Loucy (cell line): ENCODE measurements at regions not wholly inside any gene's neighbourhood (a gene's known extent, or its start where the extent isn't known, plus 50 kb on each side); places are given as distances from the start of the nearest gene placed in this dataset.
"Not testable (repeated sequence)": the region's sequence is repeated elsewhere in the genome, so short reads cannot be mapped to it uniquely, and the experiment has no call there.

Source experiments
- H2AFZ ChIP-seq: fragments of 200-600 bp; sonication (generic); 2 replicates; pipeline ENCODE4 v1.6.0; 2016; ENCODE audit warnings: antibody characterized with exemption, mild to moderate bottlenecking, low read length, moderate library complexity
- H3F3A ChIP-seq: fragments of 200-600 bp; 2 replicates; pipeline ENCODE4 v1.6.0; 2016; ENCODE audit warnings: antibody characterized with exemption, low read depth, mild to moderate bottlenecking
- H3K27me3 ChIP-seq: fragments of 200-600 bp; sonication (generic); 2 replicates; pipeline ENCODE4 v1.6.1; 2014; ENCODE audit warnings: low read length, mild to moderate bottlenecking; ENCODE audit not compliant: insufficient read depth, poor library complexity, severe bottlenecking
- H3K36me3 ChIP-seq: fragments of 200-600 bp; sonication (generic); 2 replicates; pipeline ENCODE4 v1.6.1; 2016; ENCODE audit warnings: low read length; ENCODE audit not compliant: insufficient read depth
- H3K4me1 ChIP-seq: fragments of 200-600 bp; sonication (generic); 2 replicates; pipeline ENCODE4 v1.5.1; 2014; ENCODE audit warnings: low read length, mild to moderate bottlenecking; ENCODE audit not compliant: insufficient read depth, poor library complexity, severe bottlenecking
- H3K4me2 ChIP-seq: fragments of 200-600 bp; sonication (generic); 2 replicates; pipeline ENCODE4 v1.6.0; 2014; ENCODE audit warnings: antibody characterized with exemption, low read length, low read depth, mild to moderate bottlenecking; ENCODE audit not compliant: poor library complexity, severe bottlenecking
- H3K4me3 ChIP-seq: fragments of 200-600 bp; sonication (generic); 2 replicates; pipeline ENCODE4 v1.5.1; 2014; ENCODE audit warnings: low read length, mild to moderate bottlenecking, mixed read lengths; ENCODE audit not compliant: poor library complexity, severe bottlenecking
- H3K79me2 ChIP-seq: fragments of 200-600 bp; sonication (generic); 2 replicates; pipeline ENCODE4 v1.6.1; 2014; ENCODE audit warnings: low read length; ENCODE audit not compliant: insufficient read depth
- H3K9ac ChIP-seq: fragments of 200-600 bp; sonication (generic); 2 replicates; pipeline ENCODE4 v1.6.0; 2014; ENCODE audit warnings: mild to moderate bottlenecking, low read depth, low read length, moderate library complexity; ENCODE audit not compliant: poor library complexity, severe bottlenecking
- H3K9me2 ChIP-seq: fragments of 200-600 bp; sonication (generic); replicated peaks from 2 replicates; pipeline ENCODE4 v1.6.1; 2016; ENCODE audit warnings: low read depth, low read length, mixed read lengths
- H3K9me3 ChIP-seq: fragments of 200-600 bp; sonication (generic); 2 replicates; pipeline ENCODE4 v1.6.1; 2014; ENCODE audit warnings: mild to moderate bottlenecking, antibody characterized with exemption, low read length, low read depth; ENCODE audit not compliant: insufficient read depth
- H4K20me1 ChIP-seq: fragments of 200-600 bp; sonication (generic); 2 replicates; pipeline ENCODE4 v1.6.0; 2014; ENCODE audit warnings: antibody characterized with exemption, low read length, mild to moderate bottlenecking; ENCODE audit not compliant: insufficient read depth, poor library complexity, severe bottlenecking
- CTCF ChIP-seq: fragments of 200-600 bp; sonication (generic); conservative IDR thresholded peaks from 2 replicates; pipeline ENCODE4 v1.5.1; 2014; ENCODE audit warnings: mild to moderate bottlenecking, antibody characterized with exemption, low read length
- EZH2phosphoT487 ChIP-seq: fragments of 200-600 bp; IDR thresholded peaks from 2 replicates; pipeline ENCODE4 v1.6.1; 2018; ENCODE audit warnings: antibody characterized with exemption, mild to moderate bottlenecking, moderate library complexity, borderline replicate concordance

DNA sequence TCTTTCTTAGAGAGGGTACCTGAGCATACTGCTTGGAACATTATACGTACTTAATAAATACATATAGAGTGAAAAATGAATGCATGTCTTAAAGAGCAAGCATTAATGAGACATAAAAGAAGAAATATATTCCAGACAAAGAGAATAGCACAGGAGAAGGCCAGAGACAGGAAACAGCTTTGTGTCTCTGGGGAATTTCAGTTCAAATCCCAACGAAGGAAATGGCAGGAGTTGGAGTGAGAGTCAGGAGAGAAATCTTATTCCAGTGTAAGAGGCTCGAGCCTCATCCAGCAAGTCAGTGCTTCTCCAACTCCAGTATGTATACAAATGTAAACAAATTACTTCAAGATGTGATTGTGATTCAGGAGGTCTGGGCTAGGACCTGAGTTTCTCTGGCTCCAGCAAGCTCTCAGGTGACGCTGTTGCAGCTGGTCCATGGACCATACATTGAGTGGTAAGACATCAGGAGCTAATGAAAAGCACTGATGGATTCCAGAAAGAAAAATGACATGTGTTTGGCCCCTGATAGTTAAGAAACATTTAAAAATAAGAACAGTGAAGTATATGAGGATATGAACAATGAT, 108.2 kb downstream of the RAP2A start:
- TF ChIP-seq EZH2phosphoT487: no peak
- no peaks in the 10 kb centered on the region for H3F3A ChIP-seq
- no peaks in the 10 kb centered on the region for H3K27me3 ChIP-seq
- H3K4me2 ChIP-seq: no peak overlapping the region
- no peak overlapping the region for H3K4me3 ChIP-seq
- H3K9me2 ChIP-seq: no peaks in the 10 kb centered on the region
- no peaks in the 10 kb centered on the region for H3K9me3 ChIP-seq
- H4K20me1 ChIP-seq: no peaks in the 10 kb centered on the region
- H3K4me1 ChIP-seq: no peaks in the 10 kb centered on the region
- no peaks in the 10 kb centered on the region for H3K79me2 ChIP-seq
- no peaks in the 10 kb centered on the region for H3K36me3 ChIP-seq
- no peak overlapping the region for H2AFZ ChIP-seq
- H3K9ac ChIP-seq: no peak overlapping the region

- Histone ChIP-seq H3K4me2 (no peak overlapping the region), H2AFZ (no peak overlapping the region), H3K4me3 (no peak overlapping the region), H3K79me2 (no peaks in the 10 kb centered on the region), H3K9ac (no peak overlapping the region), H3K4me1 (no peaks in the 10 kb centered on the region), H3F3A (no peaks in the 10 kb centered on the region), H3K36me3 (no peaks in the 10 kb centered on the region), H3K9me2 (no peaks in the 10 kb centered on the region), H3K9me3 (no peaks in the 10 kb centered on the region), H4K20me1 (no peaks in the 10 kb centered on the region), H3K27me3 (no peaks in the 10 kb centered on the region)
- TF ChIP-seq CTCF (no peak), EZH2phosphoT487 (no peak)
Observed at GRCh38 chr13:97544031-97544765, 110.2 kb downstream of the RAP2A start.

- H2AFZ ChIP-seq, H3F3A ChIP-seq, H3K9me3 ChIP-seq, H3K9ac ChIP-seq, H3K4me3 ChIP-seq, H3K27me3 ChIP-seq, H3K36me3 ChIP-seq, H3K4me2 ChIP-seq, H4K20me1 ChIP-seq, H3K4me1 ChIP-seq, H3K79me2 ChIP-seq, H3K9me2 ChIP-seq: not testable (repeated sequence)
Observed at GRCh38 chr13:97544971-97545499, 111.1 kb downstream of the RAP2A start.

DNA sequence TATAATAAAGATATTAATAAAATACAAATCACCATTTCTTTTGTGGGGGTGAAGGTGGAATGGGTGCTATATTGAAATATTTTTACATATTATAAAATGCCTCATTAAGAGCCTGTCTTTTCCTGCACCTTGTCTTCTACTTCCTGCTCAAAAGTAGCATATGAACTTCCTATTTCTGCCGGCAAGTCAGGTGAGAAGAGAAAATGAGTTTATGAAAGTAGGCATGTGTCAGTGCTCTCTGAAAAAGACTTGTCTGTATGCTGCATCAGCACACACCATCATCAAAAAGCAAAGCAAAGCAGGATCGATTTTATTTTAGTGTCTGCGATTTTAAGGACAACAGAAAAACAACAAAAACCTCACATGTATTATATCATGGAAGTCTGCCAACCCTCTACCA, 114.2 kb downstream of the RAP2A start:
- no peaks in the 10 kb centered on the region for H3F3A ChIP-seq
- no peaks in the 10 kb centered on the region for H3K79me2 ChIP-seq
- no peak overlapping the region for H3K9ac ChIP-seq
- H3K4me1 ChIP-seq: no peaks in the 10 kb centered on the region
- no peaks in the 10 kb centered on the region for H3K36me3 ChIP-seq
- TF ChIP-seq EZH2phosphoT487 (no peak), CTCF (no peak)
- H3K4me2 ChIP-seq: no peak overlapping the region
- H2AFZ ChIP-seq: no peak overlapping the region
- no peaks in the 10 kb centered on the region for H3K9me2 ChIP-seq
- no peak overlapping the region for H3K4me3 ChIP-seq
- H3K27me3 ChIP-seq: no peaks in the 10 kb centered on the region
- no peaks in the 10 kb centered on the region for H3K9me3 ChIP-seq
- no peaks in the 10 kb centered on the region for H4K20me1 ChIP-seq
